NT2/D1 (cell line): ENCODE measurements at regions not wholly inside any gene's neighbourhood (a gene's known extent, or its start where the extent isn't known, plus 50 kb on each side); places are given as distances from the start of the nearest gene placed in this dataset.
"Not testable (repeated sequence)": the region's sequence is repeated elsewhere in the genome, so short reads cannot be mapped to it uniquely, and the experiment has no call there.

Experiments
- DNase-seq: peaks from one replicate; pipeline ENCODE4 v3.0.0-alpha.2; 2011; ENCODE audit warnings: low read depth, low spot score
- H3K27me3 ChIP-seq: 2 replicates; pipeline ENCODE4 v1.6.0; 2011; ENCODE audit warnings: mild to moderate bottlenecking; ENCODE audit not compliant: insufficient read length, insufficient read depth
- H3K36me3 ChIP-seq: 2 replicates; pipeline ENCODE4 v1.6.1; 2011; ENCODE audit warnings: mild to moderate bottlenecking, low read length, mixed read lengths; ENCODE audit not compliant: insufficient read depth, insufficient read length
- H3K4me1 ChIP-seq: 2 replicates; pipeline ENCODE4 v1.5.1; 2011; ENCODE audit not compliant: insufficient read depth, insufficient read length
- H3K4me3 ChIP-seq: 2 replicates; pipeline ENCODE4 v1.5.1; 2011; ENCODE audit warnings: low read depth; ENCODE audit not compliant: insufficient read length
- H3K9ac ChIP-seq: 2 replicates; pipeline ENCODE4 v1.6.0; 2011; ENCODE audit warnings: low read depth; ENCODE audit not compliant: insufficient read length
- H3K9me3 ChIP-seq: 2 replicates; pipeline ENCODE4 v1.5.1; 2011; ENCODE audit warnings: mild to moderate bottlenecking, low read length; ENCODE audit not compliant: insufficient read depth
- SUZ12 ChIP-seq: IDR thresholded peaks from 2 replicates; pipeline ENCODE4 v1.6.1; 2011; ENCODE audit not compliant: insufficient read length, insufficient read depth; ENCODE audit errors: extremely low read depth
- YY1 ChIP-seq: IDR thresholded peaks from 2 replicates; pipeline ENCODE4 v1.6.1; 2011; ENCODE audit not compliant: insufficient read length, insufficient read depth
- ZNF274 ChIP-seq: IDR thresholded peaks from 2 replicates; pipeline ENCODE4 v1.6.1; 2011; ENCODE audit warnings: mild to moderate bottlenecking, low read depth, low read length

DNA sequence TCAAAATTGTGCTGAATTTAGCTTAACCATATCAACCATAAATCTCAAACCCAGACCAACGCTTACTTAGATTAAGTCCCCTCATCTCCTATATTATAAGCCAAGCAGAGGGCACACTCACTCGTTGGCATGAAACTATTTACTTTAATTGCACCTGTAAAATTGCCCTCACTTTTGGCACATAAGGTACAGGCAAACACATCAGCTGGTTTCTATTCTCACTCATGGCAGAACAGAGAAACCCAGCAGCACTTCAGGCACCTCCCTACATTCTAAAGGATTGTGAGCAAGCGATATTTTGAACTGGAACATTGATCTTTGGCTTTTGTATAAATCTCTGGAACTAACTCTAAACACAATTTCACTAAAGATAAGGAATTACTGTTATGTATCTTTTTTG, 845.6 kb upstream of the CDH6 start:
- Histone ChIP-seq H3K9ac (no peak overlapping the region), H3K36me3 (no peaks in the 10 kb centered on the region), H3K9me3 (no peaks in the 10 kb centered on the region), H3K27me3 (no peaks in the 10 kb centered on the region), H3K4me1 (no peaks in the 10 kb centered on the region), H3K4me3 (no peak overlapping the region)
- no peak for DNase-seq
- TF ChIP-seq YY1 = no peak

DNA sequence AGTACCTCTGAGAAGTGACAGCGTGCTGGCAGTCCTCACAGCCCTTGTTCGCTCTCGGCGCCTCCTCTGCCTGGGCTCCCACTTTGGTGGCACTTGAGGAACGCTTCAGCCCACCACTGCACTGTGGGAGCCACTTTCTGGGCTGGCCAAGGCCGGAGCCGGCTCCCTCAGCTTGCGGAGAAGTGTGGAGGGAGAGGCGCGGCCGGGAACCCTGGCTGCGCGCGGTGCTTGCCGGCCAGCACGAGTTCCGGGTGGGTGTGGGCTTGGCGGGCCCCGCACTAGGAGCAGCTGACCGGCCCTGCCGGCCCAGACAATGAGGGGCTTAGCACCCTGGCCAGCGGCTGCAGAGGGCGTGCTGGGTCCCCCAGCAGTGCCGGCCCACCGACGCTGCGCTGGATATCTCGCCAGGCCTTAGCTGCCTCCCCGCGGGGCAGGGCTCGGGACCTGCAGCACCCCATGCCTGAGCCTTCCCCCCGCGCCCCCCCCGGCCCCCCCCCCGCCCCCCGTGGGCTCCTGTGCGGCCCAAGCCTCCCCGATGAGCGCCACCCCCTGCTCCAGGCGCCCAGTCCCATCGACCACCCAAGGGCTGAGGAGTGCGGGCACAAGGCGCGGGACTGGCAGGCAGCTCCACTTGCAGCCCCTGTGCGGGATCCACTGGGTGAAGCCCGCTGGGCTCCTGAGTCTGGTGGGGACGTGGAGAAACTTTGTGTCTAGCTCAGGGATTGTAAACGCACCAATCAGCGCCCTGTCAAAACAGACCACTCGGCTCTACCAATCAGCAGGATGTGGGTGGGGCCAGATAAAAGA, 847.7 kb upstream of the CDH6 start:
- not testable (repeated sequence) for H3K4me3 ChIP-seq, H3K9ac ChIP-seq, H3K36me3 ChIP-seq, H3K27me3 ChIP-seq, H3K4me1 ChIP-seq, H3K9me3 ChIP-seq, DNase-seq

GRCh38 chr5:30343707-30344106, 849.8 kb upstream of the CDH6 start:
- Histone ChIP-seq H3K36me3 (no peaks in the 10 kb centered on the region), H3K9ac (no peak overlapping the region), H3K4me3 (no peak overlapping the region), H3K9me3 (no peaks in the 10 kb centered on the region), H3K27me3 (no peaks in the 10 kb centered on the region), H3K4me1 (no peaks in the 10 kb centered on the region)
- DNase-seq = no peak
- no peak for TF ChIP-seq SUZ12
- TF ChIP-seq ZNF274 = no peak
- no peak for TF ChIP-seq YY1

DNA sequence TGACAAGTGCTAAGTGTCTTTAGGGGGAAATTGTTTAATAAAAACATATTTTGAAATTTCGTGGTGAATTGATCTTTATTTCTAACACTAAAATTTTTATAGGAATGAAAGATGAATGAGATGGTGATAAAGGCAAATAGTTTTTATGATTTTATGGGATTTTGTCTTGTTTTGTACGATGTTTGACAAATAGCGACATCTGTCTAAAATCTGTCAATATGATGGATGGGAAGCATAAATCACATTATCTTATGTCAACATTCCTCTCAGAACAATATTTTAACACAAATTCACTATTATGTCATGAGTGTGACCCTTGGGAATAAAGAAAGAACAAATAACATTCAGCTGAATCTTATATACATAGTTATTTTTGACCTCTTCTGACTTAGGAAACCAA, 852.0 kb upstream of the CDH6 start:
- H3K36me3 ChIP-seq = no peaks in the 10 kb centered on the region
- H3K4me1 ChIP-seq = no peaks in the 10 kb centered on the region
- DNase-seq = no peak
- H3K27me3 ChIP-seq = no peaks in the 10 kb centered on the region
- TF ChIP-seq SUZ12 = no peak
- no peak for TF ChIP-seq ZNF274
- TF ChIP-seq YY1 = no peak
- no peak overlapping the region for H3K4me3 ChIP-seq
- no peaks in the 10 kb centered on the region for H3K9me3 ChIP-seq
- no peak overlapping the region for H3K9ac ChIP-seq

- H3K9ac ChIP-seq = no peak overlapping the region
- TF ChIP-seq ZNF274 (no peak), YY1 (no peak), SUZ12 (no peak)
- no peaks in the 10 kb centered on the region for H3K9me3 ChIP-seq
- H3K27me3 ChIP-seq = no peaks in the 10 kb centered on the region
- no peak overlapping the region for H3K4me3 ChIP-seq
- no peaks in the 10 kb centered on the region for H3K4me1 ChIP-seq
- H3K36me3 ChIP-seq = no peaks in the 10 kb centered on the region
- no peak for DNase-seq
Observed at GRCh38 chr5:30337084-30337573, 856.4 kb upstream of the CDH6 start.

- no peaks in the 10 kb centered on the region for H3K27me3 ChIP-seq
- H3K4me3 ChIP-seq = no peak overlapping the region
- TF ChIP-seq ZNF274 (no peak), SUZ12 (no peak), YY1 (no peak)
- no peak for DNase-seq
- no peaks in the 10 kb centered on the region for H3K36me3 ChIP-seq
- H3K4me1 ChIP-seq = no peaks in the 10 kb centered on the region
- H3K9ac ChIP-seq = no peak overlapping the region
- H3K9me3 ChIP-seq = no peaks in the 10 kb centered on the region
Observed at GRCh38 chr5:30331534-30331933, 862.0 kb upstream of the CDH6 start.

DNA sequence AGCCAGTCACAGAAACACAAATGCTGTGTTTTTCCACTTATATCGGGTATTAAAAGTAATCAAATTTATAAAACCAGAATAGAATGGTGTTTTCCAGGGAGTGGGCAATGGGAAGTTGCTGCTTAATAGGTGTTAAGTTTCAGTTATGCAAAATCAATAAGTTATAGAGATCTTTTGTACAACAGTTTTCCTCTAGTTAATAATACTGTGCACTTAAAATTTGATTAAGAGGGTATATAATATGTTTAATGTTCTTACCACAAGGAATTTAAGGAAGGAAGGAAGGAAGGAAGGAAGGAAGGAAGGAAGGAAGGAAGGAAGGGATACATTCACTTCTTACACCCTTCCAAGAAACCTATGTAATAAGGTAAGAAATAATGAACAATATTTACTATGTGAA, 867.7 kb upstream of the CDH6 start:
- DNase-seq = no peak
- no peak overlapping the region for H3K9ac ChIP-seq
- H3K9me3 ChIP-seq = no peaks in the 10 kb centered on the region
- H3K36me3 ChIP-seq = no peaks in the 10 kb centered on the region
- no peak for TF ChIP-seq ZNF274
- TF ChIP-seq SUZ12 = no peak
- no peak for TF ChIP-seq YY1
- no peaks in the 10 kb centered on the region for H3K27me3 ChIP-seq
- H3K4me3 ChIP-seq = no peak overlapping the region
- H3K4me1 ChIP-seq = no peaks in the 10 kb centered on the region

- TF ChIP-seq SUZ12 = no peak
- Histone ChIP-seq H3K9ac (no peak overlapping the region), H3K27me3 (no peaks in the 10 kb centered on the region), H3K4me1 (no peaks in the 10 kb centered on the region), H3K9me3 (no peaks in the 10 kb centered on the region), H3K36me3 (no peaks in the 10 kb centered on the region), H3K4me3 (no peak overlapping the region)
- DNase-seq = no peak
Observed at GRCh38 chr5:30324083-30324482, 869.4 kb upstream of the CDH6 start.
